22Rv1 (cell line): ENCODE measurements at regions not wholly inside any gene's neighbourhood (a gene's known extent, or its start where the extent isn't known, plus 50 kb on each side); places are given as distances from the start of the nearest gene placed in this dataset.

Experiments
- CTCF ChIP-seq: fragments of 450-650 bp; IDR thresholded peaks from 2 replicates; pipeline ENCODE4 v1.5.1; 2017; ENCODE audit warnings: mild to moderate bottlenecking
- ZFX ChIP-seq: fragments of 450-650 bp; IDR thresholded peaks from 2 replicates; pipeline ENCODE4 v1.6.1; 2017; ENCODE audit warnings: antibody characterized with exemption, borderline replicate concordance

DNA sequence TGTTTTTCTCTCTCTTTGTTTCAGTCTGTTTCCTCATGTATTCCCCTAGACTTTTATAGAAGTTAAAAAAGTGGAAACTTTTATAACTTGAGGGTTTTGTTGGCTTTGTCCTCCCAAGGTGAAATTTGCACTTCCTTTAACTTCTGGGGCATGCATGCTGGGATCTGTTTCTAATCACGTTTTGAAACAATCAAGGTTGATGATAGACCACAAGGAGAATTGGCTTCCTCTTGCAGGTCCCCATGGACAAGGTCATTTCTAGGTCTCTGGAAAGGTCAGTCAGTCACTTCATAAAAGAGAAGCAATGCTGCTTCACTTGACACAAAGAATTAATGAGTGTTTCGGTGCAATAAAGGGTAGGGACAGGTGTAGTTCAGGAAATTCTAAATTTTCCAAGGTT lies 811.8 kb upstream of the CELF2 start:
- no peak for TF ChIP-seq CTCF
- no peak for TF ChIP-seq ZFX
